ENCODE measurements at regions not wholly inside any gene's neighbourhood (a gene's known extent, or its start where the extent isn't known, plus 50 kb on each side); places are given as distances from the start of the nearest gene placed in this dataset.

- no peak for DNase-seq (ENCODE audit: low spot score)
These were observed 393.8 kb downstream of the GADD45G start for GRCh38 chr9:89998633-89999032.

DNA sequence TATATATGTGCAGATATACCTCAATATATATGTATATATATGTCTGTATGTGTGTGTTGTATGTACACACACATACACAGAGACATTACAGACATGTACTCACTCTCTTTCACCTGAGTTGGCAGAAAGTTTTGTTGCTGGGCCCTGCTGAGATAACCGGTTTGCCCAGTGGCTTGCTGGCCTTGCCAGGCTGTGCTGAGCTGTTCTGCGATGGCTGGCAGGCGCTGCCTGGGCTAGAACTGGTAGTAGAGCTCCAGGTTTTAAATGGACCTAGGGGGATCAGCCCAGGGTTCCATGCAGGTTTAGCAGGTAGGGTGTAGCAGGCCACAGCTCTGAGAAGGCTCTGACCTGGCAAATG, 394.3 kb downstream of the GADD45G start:
- no peak for DNase-seq (ENCODE audit: low spot score)

DNA sequence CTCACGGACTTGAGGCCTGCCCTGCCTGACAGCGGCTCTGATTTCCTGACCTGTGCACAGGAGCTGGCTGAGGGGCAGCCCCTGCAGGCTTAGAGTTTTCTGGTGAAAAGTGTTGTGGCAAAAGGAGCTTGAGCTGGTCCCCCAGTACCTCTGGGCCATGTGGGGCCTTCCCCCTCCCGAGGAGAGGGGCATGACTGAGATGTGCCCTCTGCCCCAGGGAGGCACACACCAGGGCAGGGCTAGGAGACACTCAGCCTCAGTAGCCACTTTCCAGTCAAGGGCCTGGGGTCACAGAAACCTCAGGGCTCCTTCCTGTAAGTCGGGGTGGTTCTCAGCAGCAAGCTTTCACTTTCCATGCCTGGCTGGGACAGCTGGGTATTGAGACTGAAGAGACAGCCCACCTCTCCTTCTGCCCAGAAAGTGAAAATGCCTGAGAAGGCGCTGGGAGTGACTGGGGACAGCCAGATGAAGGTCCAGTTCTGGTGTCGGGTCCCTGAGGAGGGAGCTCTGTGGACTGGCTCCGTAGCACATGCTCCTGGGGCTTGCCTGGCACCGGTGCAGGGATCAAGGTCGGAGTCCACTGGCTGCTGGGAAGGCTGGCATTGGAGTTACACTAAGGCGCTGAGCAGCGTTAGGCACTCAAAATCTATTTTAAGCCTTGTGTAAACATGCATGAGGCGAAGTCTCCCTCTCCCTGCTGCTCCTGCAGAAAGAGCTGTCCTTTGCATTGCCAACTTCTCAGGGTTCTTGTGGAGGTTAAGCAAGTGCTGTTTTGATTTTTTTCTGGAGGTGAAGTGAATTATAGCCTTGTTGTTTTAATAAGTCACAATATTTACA, 394.9 kb downstream of the GADD45G start:
- peak; percentile 61 for DNase-seq (ENCODE audit: low spot score)

DNA sequence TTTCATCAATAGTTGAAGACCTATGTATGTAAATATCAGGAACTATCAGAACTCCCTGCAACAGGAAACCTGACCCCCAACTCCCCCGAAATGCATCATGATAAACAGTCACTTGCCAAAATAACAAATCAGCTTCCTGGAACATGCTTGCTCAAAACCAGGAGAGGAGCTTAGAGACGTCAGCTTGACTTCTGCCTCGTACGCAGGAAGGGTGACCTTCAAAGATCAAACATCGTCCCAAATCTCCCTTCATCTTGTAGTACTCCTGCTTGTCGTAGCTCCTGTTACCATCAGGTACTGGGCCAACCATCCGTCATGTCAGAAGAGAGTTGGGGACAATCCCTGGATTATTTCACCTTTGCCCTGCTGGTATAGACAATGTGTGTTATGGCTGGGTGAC, 396.1 kb downstream of the GADD45G start:
- no peak for DNase-seq (ENCODE audit: low spot score)

- no peak for DNase-seq (ENCODE audit: low spot score)
These were observed 396.9 kb downstream of the GADD45G start for GRCh38 chr9:90001747-90002146.

DNA sequence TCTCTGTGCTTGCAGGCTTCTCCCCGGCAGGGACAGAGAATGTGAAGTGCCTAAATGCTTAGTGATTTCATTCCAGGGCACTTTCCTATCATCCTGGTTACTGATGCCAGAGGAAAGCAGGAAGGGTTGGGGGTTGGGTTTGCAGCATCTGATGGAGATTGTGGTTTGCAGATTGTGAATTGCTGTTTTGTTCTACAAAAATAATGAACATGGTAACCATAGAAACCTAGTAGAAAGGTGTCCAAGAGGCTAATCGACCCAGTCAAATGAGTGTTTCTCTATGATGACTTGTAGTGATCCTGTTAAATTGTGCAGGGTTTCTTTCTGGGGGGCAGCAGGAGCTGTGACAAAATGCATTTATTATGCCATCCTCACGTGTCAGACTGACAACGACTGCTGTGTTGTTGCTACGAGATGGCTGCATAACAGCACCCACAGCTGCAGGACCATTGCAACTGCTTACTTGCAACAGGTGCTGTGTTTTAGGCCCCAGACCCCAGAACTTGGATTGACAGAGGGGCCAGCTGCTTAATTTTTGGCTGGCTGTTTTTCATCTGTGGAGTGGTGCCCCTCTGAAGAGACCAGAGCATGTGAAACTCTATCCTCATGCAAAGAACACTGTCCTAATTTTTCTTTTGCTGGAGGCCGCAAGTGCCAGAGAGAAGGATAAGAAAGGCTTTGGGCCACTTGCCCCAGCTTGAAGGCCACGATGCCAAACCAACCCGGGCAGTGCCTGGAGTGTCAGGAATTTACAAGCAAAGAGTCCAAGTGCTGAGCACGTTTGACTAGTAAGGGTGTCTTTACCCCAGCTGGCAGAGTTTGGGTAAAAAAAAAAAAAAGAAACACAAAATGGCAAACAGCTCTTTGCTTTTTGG, 397.8 kb downstream of the GADD45G start:
- peak; percentile 49 for DNase-seq (ENCODE audit: low spot score)

GRCh38 chr9:90005388-90005787, 400.6 kb downstream of the GADD45G start:
- DNase-seq (ENCODE audit: low spot score): no peak

GRCh38 chr9:90007516-90008440, 403.0 kb downstream of the GADD45G start:
- no peak for DNase-seq (ENCODE audit: low spot score)

- DNase-seq (ENCODE audit: low spot score): peak; percentile 38
These were observed 404.6 kb downstream of the GADD45G start for GRCh38 chr9:90009447-90009846.

DNA sequence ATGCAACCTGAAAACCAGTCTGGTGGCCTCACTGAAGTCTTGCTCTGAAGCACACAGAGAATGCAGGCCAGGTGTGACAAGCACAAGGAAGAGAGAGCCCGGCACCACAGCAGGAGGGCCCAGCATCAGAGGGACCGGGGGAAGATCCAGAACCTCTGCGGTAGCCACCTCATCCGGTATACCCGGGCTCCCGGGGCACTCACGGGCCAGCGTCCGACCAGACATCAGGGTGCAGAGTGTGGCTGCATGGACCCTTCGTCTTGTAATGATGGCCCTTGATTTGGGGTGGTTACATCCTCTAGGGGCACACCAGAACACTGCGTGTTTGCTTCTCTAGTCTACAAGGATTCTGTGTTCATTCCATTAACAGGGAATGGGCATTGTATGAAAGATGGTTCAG, 406.0 kb downstream of the GADD45G start:
- no peak for DNase-seq (ENCODE audit: low spot score)

DNA sequence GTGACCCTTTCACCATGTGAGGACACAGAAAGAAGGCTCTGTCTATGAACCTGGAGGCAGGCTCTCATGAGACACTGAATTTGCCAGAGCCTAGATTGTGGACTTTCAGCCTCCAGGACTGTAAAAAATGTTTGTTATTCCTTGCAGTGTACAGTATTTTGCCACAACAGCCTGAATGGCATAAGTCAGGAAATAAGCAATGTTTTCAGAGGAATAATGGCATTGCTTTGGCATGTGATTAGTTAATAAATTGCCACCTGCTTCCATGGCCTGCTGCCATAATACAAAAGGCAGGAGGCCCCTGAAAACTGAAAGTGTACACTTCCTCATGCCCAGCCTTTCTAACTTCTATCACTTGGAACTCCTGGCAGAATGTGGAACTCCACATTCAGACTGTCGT, 408.1 kb downstream of the GADD45G start:
- no peak for DNase-seq (ENCODE audit: low spot score)

- DNase-seq (ENCODE audit: low spot score): no peak
These were observed 409.0 kb downstream of the GADD45G start for GRCh38 chr9:90013778-90014177.

- DNase-seq (ENCODE audit: low spot score): no peak
These were observed 409.6 kb downstream of the GADD45G start for GRCh38 chr9:90014421-90014820.

- DNase-seq (ENCODE audit: low spot score): no peak
These were observed 411.5 kb downstream of the GADD45G start for GRCh38 chr9:90016272-90016671.

DNA sequence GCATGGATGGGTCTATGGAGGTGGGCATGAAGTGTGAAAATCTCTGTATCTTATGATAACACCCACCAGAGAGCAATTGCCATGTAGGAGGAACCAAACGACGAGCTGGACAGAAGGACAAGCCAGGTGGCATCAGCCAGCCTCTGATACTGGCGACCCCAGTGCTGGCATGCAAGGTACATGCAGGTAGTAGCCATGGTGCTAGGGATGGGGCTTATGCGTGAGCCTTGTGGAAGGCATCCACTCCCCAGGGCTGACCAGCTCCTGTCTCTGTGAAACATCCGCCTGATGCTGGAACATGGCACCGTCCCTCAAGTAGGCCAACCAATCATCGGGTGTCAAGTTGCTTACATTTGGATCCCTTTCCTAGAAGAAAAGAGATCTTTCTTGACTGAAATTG, 412.9 kb downstream of the GADD45G start:
- no peak for DNase-seq (ENCODE audit: low spot score)

GRCh38 chr9:90018688-90019087, 413.9 kb downstream of the GADD45G start:
- DNase-seq (ENCODE audit: low spot score): no peak

- no peak for DNase-seq (ENCODE audit: low spot score)
These were observed 414.8 kb downstream of the GADD45G start for GRCh38 chr9:90019626-90020025.

DNA sequence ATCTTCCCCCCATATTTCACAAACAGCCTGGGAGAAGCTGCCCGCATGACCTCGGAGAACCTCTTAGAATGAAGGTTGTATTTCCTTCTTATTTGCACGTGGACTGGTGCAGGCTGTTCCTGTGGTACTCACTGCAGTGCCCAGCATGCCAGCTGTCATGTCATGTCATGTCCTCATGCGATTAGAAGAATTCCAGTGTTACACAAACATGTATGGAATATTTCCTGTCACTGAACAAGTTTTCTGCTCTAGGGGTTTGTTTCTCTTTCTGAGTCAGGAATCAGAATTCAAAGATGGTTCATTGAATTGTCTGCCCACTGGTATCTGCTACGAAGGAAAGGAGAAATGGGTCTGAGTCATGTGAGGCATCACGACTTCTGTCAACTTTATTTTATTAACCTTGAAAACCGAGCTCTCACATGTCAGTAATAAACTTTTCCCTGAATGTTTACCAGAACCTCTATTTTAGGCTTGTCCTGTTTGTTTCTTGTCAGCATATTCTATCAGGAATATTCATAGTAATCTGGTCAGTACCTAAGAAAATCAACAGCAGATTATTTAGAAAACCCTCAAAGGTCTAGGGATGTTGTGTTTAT, 415.6 kb downstream of the GADD45G start:
- no peak for DNase-seq (ENCODE audit: low spot score)

GRCh38 chr9:90021216-90021906, 416.5 kb downstream of the GADD45G start:
- no peak for DNase-seq (ENCODE audit: low spot score)

- no peak for DNase-seq (ENCODE audit: low spot score)
These were observed 417.7 kb downstream of the GADD45G start for GRCh38 chr9:90022474-90022873.

- DNase-seq (ENCODE audit: low spot score): no peak
These were observed 419.0 kb downstream of the GADD45G start for GRCh38 chr9:90023861-90024260.
